ENCODE measurements at regions not wholly inside any gene's neighbourhood (a gene's known extent, or its start where the extent isn't known, plus 50 kb on each side); places are given as distances from the start of the nearest gene placed in this dataset.
A peak's percentile ranks its signal among the peaks of the same experiment; 100 is the strongest.
"Not testable (repeated sequence)": the region's sequence is repeated elsewhere in the genome, so short reads cannot be mapped to it uniquely, and the experiment has no call there.

- DNase-seq (ENCODE audit: low spot score), result peak; percentile 3
- in situ Hi-C loops (cut with HindIII; ENCODE audit: low sequenced_read_pairs), result no loop called here
Observed at GRCh38 chr5:98510143-98510985, 263.1 kb upstream of the RGMB start.

GRCh38 chr5:98513380-98513779 is 260.1 kb upstream of the RGMB start:
- in situ Hi-C loops (cut with HindIII; ENCODE audit: low sequenced_read_pairs), result no loop called here
- no peak for DNase-seq (ENCODE audit: low spot score)

DNA sequence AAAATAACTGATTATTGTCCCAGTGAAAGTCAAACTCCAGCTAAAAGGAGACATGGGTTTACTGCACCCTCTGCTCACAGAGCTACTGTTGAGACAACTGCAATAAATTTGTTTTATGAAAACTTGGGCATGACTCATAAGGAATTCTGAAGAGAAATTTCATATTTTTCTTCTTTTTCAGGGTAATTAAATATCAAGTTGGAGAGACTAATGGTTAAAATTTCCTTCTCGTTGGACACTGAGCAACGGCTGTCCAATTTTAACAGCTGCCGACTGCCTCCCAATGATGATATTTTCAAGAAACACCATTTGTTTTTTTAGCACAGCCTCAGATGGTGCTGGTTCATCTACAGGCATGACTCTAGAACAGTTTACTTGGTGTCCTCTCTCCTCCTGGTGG is 259.2 kb upstream of the RGMB start:
- in situ Hi-C loops (cut with HindIII; ENCODE audit: low sequenced_read_pairs), result no loop called here
- no peak for DNase-seq (ENCODE audit: low spot score)

- in situ Hi-C loops (cut with HindIII; ENCODE audit: low sequenced_read_pairs), result no loop called here
- DNase-seq (ENCODE audit: low spot score), result no peak
Observed at GRCh38 chr5:98516701-98517100, 256.8 kb upstream of the RGMB start.

DNA sequence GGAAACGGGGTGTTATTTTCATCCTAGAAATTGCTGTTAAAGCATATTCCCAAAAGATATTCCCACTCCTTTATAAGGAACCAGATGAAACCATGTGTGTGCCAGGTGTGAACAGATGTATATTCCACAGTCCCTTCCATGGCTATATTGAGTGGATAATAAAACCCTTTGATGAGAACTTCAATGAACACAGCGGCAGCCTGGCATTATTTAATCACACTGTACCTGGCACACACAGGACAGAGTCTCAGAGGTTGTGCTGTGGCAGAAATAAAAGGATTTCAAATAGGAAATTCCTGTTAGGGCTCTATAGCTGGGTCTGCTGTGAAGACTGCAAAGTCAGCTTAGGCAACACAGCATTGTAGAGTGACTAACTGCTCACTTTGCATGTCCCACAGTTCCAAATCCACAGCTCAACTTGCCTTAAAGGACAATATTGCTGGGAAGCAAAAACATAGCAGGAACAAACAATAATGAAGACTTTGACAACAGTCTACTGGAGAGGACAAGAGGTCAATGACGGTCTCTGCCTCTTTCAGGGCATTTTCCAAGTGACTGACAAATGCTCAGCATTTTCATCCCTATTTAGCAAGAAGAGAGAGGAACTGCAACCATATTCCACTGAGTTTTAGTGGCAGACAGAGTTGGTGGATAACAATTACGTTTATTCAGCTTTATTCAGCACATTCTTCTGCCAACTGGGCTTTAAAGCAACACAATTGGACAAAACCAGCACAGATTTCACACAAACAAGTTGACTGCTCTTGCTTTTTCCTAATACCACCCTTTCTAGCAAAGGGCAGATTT is 255.7 kb upstream of the RGMB start:
- in situ Hi-C loops (cut with HindIII; ENCODE audit: low sequenced_read_pairs), result no loop called here
- no peak for DNase-seq (ENCODE audit: low spot score)

- in situ Hi-C loops (cut with HindIII; ENCODE audit: low sequenced_read_pairs), result no loop called here
- DNase-seq (ENCODE audit: low spot score), result no peak
Observed at GRCh38 chr5:98518754-98519153, 254.7 kb upstream of the RGMB start.

GRCh38 chr5:98519571-98519970 is 253.9 kb upstream of the RGMB start:
- in situ Hi-C loops (cut with HindIII; ENCODE audit: low sequenced_read_pairs), result no loop called here
- DNase-seq (ENCODE audit: low spot score), result no peak

DNA sequence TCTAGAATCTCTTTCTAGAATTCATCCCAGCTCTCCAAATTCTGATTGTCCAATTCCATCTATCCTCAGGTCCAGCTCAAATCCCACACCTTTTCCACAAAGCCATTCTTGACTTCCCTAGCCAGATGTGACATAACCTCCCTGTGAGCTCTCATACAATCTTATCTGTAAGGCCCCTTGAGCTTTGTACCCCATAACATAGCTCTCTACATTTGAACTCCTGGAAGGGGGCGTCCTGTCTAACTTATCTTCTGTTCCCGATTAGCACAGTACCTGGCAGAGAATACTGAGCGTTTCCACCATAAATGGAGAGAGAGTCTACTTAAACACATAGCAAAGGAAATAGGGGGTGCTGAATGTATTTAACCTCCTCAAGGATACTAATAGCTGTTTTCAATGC is 251.6 kb upstream of the RGMB start:
- DNase-seq (ENCODE audit: low spot score), result no peak
- in situ Hi-C loops (cut with HindIII; ENCODE audit: low sequenced_read_pairs), result no loop called here

DNA sequence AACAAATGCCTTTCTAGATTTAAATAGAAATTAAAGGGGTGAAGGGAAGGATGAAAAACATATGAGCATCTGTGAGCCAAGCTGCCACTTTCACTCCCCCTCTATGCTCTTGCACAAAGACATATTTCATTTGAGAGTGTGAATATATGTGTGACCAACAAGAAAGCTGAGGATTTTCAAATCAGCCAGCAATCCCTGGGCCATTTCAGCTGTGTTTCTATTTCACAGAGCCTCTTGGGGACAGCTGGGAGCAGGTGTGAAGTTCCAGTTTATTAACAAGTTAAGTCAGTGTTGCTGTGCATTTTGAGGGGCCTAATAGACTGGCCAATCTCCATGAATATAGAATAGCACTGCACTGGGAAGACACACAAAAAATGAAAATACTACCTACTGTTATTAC is 248.7 kb upstream of the RGMB start:
- in situ Hi-C loops (cut with HindIII; ENCODE audit: low sequenced_read_pairs), result no loop called here
- DNase-seq (ENCODE audit: low spot score), result no peak

GRCh38 chr5:98527846-98528245 is 245.6 kb upstream of the RGMB start:
- in situ Hi-C loops (cut with HindIII; ENCODE audit: low sequenced_read_pairs), result no loop called here
- DNase-seq (ENCODE audit: low spot score), result no peak

- in situ Hi-C loops (cut with HindIII; ENCODE audit: low sequenced_read_pairs), result no loop called here
- DNase-seq (ENCODE audit: low spot score), result no peak
Observed at GRCh38 chr5:98529321-98529720, 244.1 kb upstream of the RGMB start.

DNA sequence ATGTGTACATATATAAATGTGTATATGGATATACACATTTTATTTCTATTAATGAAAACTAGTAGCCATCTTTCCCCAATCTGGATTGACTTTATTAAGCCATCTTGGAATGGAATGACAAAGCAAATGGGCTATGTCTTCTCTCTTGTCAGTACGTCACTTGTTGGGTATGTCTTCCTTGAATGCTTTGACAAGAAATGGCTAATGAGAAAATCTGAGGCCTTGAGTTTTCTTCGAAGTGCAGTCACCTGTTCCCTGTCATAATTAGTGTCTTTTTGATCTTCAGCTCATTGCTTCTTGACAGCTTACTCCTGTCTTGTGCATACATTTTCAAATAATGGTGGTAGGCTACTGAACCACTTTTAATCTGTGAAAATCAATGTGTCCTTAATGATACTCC is 243.2 kb upstream of the RGMB start:
- no peak for DNase-seq (ENCODE audit: low spot score)
- in situ Hi-C loops (cut with HindIII; ENCODE audit: low sequenced_read_pairs), result no loop called here

GRCh38 chr5:98535901-98536300 is 237.6 kb upstream of the RGMB start:
- in situ Hi-C loops (cut with HindIII; ENCODE audit: low sequenced_read_pairs), result no loop called here
- no peak for DNase-seq (ENCODE audit: low spot score)

GRCh38 chr5:98540056-98540455 is 233.4 kb upstream of the RGMB start:
- no peak for DNase-seq (ENCODE audit: low spot score)
- in situ Hi-C loops (cut with HindIII; ENCODE audit: low sequenced_read_pairs), result no loop called here

DNA sequence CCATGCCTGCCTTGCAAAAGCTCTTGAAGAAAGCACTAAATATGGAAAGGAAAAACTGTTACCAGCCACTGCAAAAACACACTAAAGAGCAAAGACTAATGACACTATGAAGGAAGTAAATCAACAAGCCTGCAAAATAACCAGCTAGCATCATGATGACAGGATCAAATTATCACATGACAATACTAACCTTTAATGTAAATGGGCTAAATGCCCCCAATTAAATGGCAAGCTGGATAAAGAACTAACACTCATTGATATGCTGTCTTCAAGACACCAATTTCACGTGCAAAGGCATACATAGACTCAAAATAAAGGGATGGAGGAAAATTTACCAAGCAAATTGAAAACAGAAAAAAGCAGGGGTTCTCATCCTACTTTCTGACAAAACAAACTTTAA is 231.8 kb upstream of the RGMB start:
- no peak for DNase-seq (ENCODE audit: low spot score)
- in situ Hi-C loops (cut with HindIII; ENCODE audit: low sequenced_read_pairs), result no loop called here

GRCh38 chr5:98543490-98543889 is 230.0 kb upstream of the RGMB start:
- in situ Hi-C loops (cut with HindIII; ENCODE audit: low sequenced_read_pairs), result no loop called here
- DNase-seq (ENCODE audit: low spot score), result no peak

DNA sequence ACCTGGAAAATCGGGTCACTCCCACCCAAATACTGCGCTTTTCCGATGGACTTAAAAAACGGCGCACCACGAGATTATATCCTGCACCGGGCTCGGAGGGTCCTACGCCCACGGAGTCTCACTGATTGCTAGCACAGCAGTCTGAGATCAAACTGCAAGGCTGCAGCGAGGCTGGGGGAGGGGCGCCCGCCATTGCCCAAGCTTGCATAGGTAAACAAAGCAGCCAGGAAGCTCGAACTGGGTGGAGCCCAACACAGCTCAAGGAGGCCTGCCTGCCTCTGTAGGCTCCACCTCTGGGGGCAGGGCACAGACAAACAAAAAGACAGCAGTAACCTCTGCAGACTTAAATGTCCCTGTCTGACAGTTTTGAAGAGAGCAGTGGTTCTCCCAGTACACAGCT is 226.5 kb upstream of the RGMB start:
- in situ Hi-C loops (cut with HindIII; ENCODE audit: low sequenced_read_pairs); DNase-seq (ENCODE audit: low spot score): not testable (repeated sequence)

DNA sequence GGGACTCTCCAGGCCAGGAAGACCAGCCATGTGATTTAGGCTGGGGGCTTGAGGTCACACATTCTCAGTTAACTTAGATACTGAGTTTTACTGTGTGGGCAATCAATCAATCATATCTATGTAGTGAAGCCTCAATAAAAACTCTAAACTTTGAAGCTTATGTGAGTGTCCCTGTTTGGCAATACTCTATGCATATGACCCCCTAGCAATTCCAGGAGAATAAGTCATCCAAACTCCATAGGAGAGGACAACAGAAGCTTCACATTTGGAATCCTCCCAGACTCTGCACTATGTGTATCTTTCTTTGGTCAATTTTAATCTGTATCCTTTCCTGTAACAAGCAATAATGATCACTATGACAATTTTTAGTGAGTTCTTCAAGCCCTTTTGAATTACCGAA is 216.8 kb upstream of the RGMB start:
- in situ Hi-C loops (cut with HindIII; ENCODE audit: low sequenced_read_pairs), result no loop called here
- no peak for DNase-seq (ENCODE audit: low spot score)

- in situ Hi-C loops (cut with HindIII; ENCODE audit: low sequenced_read_pairs), result no loop called here
- no peak for DNase-seq (ENCODE audit: low spot score)
Observed at GRCh38 chr5:98557916-98558315, 215.5 kb upstream of the RGMB start.

- in situ Hi-C loops (cut with HindIII; ENCODE audit: low sequenced_read_pairs), result no loop called here
- no peak for DNase-seq (ENCODE audit: low spot score)
Observed at GRCh38 chr5:98563885-98564653, 209.4 kb upstream of the RGMB start.
